Kidney epithelial cell (primary cell): ENCODE measurements at regions not wholly inside any gene's neighbourhood (a gene's known extent, or its start where the extent isn't known, plus 50 kb on each side); places are given as distances from the start of the nearest gene placed in this dataset.

Experiments used
- DNase-seq: peaks from one replicate; pipeline ENCODE4 v3.0.0-alpha.2; 2010; ENCODE audit warnings: low read depth
- H3K27me3 ChIP-seq: 2 replicates; pipeline ENCODE4 v1.6.0; 2011; ENCODE audit warnings: low read length; ENCODE audit not compliant: control insufficient read depth, insufficient read depth
- H3K36me3 ChIP-seq: 2 replicates; pipeline ENCODE4 v1.5.1; 2011; ENCODE audit warnings: low read length; ENCODE audit not compliant: control insufficient read depth, insufficient read depth
- H3K4me3 ChIP-seq: 2 replicates; pipeline ENCODE4 v1.5.1; 2011; ENCODE audit warnings: low read depth, mild to moderate bottlenecking, control low read depth, low read length
- TF ChIP-seq, protein P1 (sequence below): IDR thresholded peaks from 2 replicates; pipeline ENCODE4 v1.5.1; 2011; ENCODE audit warnings: mild to moderate bottlenecking, moderate library complexity, low read length, control low read depth, inconsistent platforms; ENCODE audit not compliant: insufficient read depth, poor library complexity, severe bottlenecking

DNA sequence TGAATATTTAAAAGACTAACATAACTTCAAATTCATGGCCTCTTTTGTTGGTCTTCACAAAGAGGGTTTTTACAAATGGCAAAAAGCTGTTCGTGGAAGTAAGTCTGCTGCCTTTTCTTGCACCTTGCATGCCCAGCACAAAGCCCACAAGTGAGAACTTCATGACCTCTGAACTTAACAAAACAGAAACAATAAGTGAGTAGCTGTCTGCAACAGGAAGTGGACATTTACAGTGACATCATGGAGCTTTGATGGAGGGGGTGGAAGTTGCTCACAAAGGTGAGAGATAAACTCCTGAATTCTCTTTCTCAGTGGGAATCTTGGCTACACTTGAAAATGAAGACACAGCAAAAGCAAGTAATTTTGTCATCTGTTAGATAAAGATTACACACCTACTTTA is 303.3 kb upstream of the DEPDC1 start:
- TF ChIP-seq, protein P1, sequence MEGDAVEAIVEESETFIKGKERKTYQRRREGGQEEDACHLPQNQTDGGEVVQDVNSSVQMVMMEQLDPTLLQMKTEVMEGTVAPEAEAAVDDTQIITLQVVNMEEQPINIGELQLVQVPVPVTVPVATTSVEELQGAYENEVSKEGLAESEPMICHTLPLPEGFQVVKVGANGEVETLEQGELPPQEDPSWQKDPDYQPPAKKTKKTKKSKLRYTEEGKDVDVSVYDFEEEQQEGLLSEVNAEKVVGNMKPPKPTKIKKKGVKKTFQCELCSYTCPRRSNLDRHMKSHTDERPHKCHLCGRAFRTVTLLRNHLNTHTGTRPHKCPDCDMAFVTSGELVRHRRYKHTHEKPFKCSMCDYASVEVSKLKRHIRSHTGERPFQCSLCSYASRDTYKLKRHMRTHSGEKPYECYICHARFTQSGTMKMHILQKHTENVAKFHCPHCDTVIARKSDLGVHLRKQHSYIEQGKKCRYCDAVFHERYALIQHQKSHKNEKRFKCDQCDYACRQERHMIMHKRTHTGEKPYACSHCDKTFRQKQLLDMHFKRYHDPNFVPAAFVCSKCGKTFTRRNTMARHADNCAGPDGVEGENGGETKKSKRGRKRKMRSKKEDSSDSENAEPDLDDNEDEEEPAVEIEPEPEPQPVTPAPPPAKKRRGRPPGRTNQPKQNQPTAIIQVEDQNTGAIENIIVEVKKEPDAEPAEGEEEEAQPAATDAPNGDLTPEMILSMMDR: no peak
- Histone ChIP-seq H3K4me3 (no peak overlapping the region), H3K27me3 (no peaks in the 10 kb centered on the region), H3K36me3 (no peaks in the 10 kb centered on the region)
- DNase-seq: no peak

DNA sequence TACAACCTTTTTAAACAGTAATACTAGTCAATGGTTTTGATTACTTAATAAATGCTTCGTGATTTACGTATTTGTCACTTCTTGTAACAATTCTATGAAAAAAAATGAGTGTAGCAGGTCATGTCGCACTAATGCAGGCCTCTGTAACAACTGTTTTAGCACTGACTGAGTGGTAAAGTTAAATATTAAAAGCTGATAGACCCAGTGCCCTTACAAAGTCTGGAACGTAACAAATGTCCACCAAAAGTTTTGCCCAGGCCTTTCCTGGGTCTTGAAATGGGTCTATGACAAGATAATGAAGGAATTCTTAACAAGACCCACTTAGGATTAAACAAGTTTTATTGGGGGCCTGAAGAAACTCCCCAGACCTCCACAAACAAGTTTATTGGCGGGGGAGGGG is 304.6 kb upstream of the DEPDC1 start:
- TF ChIP-seq, protein P1: no peak
- no peak for DNase-seq
- H3K27me3 ChIP-seq: no peaks in the 10 kb centered on the region
- no peaks in the 10 kb centered on the region for H3K36me3 ChIP-seq
- no peak overlapping the region for H3K4me3 ChIP-seq

DNA sequence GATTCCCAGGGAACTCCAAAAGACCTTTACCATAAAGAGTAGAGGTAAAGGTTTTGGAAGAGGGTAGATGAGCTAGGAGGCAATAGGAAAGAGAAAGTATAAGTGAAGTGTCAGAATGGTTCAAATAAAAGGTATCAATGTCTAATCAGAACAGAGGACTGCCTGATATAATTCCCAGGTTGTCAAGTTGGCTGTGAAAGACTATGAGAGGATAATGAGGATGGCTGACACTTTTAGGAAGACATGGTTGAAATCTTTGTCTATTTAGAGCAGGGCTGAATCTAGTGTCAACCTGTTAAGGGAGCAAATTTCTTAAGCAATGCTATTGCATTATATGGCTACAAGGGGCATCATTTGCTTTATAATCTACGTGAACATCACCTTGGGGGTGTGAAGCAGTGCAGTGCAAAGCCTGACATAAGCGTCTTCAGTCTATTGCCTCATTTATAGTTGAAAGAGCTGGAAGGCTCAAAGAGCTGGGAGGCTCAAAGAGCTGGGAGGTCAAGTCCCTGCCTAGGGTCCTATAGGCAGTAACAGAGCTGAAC is 308.3 kb upstream of the DEPDC1 start:
- no peak for DNase-seq
- Histone ChIP-seq H3K27me3 (no peaks in the 10 kb centered on the region), H3K4me3 (no peak overlapping the region), H3K36me3 (no peaks in the 10 kb centered on the region)
- TF ChIP-seq, protein P1: no peak

DNA sequence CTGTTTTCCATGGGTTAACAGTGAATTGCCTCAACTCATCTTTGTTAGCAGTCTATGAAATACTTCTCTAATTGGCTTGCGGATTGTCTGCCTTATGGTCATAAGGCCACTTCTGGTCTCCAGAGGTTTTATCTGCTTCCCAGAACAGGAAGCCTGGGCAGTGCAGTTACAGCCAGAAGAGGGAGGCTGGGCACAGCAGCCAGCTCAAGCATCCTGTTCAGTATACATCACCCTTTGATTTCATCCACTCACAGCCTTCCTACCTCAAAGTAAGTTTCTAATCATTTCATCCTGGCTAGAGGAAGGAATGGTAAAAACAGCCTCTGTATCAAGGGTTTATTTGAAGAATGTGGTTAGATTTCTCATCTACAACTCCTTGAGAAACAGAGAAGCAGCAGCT is 311.5 kb upstream of the DEPDC1 start:
- H3K36me3 ChIP-seq: no peaks in the 10 kb centered on the region
- no peak overlapping the region for H3K4me3 ChIP-seq
- DNase-seq: no peak
- TF ChIP-seq, protein P1: no peak
- H3K27me3 ChIP-seq: no peaks in the 10 kb centered on the region

DNA sequence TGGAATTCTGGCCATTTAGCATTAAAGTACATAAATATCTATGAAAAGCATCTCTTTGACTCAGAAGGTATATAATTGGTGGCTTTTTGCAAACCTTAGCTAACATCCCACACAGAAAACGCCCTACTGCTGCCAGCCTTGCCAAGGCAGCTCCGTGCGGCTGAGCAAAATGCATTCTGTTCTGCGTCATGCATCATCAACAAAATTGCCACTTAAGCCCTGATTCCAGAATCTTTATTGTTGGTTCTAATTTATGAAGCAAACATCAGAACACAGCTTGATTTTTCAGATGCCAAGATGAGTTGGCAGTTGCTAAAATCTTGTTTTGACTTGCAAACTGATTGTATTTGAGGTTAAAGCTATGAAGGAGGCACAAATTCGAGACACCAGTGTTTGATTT is 314.9 kb upstream of the DEPDC1 start:
- TF ChIP-seq, protein P1: no peak

DNA sequence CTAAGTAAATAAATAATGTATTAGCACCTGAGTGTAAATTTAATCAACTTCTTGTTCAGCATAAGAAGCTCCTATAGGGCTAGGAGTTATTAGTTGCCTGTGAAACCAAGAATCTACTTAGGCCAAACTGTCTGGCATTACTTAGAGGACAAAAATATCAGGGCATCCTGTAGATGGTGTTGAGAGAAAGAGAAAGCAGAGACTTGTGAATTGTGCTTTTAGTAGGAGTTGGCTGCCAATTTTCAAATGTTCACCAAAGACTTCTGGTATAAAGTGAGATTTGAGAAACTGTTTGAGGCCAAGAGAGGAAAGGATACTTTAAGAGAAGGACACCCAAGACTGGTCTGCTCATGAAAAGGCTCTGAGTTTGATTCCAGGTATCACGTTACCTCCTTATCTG is 315.5 kb upstream of the DEPDC1 start:
- no peak for DNase-seq
- H3K36me3 ChIP-seq: no peaks in the 10 kb centered on the region
- H3K27me3 ChIP-seq: no peaks in the 10 kb centered on the region
- H3K4me3 ChIP-seq: no peak overlapping the region
- TF ChIP-seq, protein P1: no peak

More for the DNA sequence above, 314.9 kb upstream of the DEPDC1 start:
- no peaks in the 10 kb centered on the region for H3K36me3 ChIP-seq
- H3K4me3 ChIP-seq: no peak overlapping the region
- DNase-seq: no peak
- no peaks in the 10 kb centered on the region for H3K27me3 ChIP-seq
